ENCODE measurements at regions not wholly inside any gene's neighbourhood (a gene's known extent, or its start where the extent isn't known, plus 50 kb on each side); places are given as distances from the start of the nearest gene placed in this dataset.

DNA sequence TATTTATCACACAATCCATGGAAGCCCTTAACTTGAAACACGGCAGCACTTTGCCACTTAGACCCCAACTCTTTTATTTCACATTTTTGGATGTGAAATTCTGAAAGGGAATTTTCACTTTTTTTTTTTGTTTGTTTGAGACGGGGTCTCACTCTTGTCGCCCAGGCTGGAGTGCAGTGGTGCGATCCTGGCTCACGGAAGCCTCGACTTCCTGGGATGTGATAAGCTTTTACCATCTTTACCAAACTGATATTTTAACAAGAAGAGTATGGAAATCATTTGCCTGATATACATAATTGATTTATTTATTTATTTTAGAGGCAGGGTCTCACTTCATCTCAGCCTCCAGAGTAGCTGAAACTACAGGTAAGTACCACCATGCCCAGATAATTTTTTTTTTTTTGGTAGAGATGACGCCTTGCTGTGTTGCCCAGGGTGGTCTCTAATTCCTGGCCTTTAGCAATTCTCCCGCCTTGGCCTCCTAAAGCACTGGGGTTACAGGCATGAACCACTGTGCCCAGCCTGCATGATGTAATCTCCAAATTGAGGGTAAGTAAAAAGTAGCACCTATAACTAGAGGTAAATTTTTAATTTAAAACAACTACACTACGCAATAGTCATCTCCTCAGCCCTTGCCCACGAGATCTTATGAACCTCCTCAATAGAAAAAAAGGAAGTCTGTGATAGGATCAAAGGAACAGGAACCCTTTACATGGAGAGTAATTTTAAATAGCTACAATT lies 180.7 kb upstream of the KLF14 start:
- Histone ChIP-seq H3K27me3 (ENCODE audit: control insufficient read depth, insufficient read depth, low read length) (no peaks in the 10 kb centered on the region), H3K4me3 (ENCODE audit: low read depth, low read length) (no peak overlapping the region), H3K36me3 (ENCODE audit: control insufficient read depth, insufficient read depth, low read length) (no peaks in the 10 kb centered on the region)
- DNase-seq (ENCODE audit: low read depth): no peak
- TF ChIP-seq, protein P1, sequence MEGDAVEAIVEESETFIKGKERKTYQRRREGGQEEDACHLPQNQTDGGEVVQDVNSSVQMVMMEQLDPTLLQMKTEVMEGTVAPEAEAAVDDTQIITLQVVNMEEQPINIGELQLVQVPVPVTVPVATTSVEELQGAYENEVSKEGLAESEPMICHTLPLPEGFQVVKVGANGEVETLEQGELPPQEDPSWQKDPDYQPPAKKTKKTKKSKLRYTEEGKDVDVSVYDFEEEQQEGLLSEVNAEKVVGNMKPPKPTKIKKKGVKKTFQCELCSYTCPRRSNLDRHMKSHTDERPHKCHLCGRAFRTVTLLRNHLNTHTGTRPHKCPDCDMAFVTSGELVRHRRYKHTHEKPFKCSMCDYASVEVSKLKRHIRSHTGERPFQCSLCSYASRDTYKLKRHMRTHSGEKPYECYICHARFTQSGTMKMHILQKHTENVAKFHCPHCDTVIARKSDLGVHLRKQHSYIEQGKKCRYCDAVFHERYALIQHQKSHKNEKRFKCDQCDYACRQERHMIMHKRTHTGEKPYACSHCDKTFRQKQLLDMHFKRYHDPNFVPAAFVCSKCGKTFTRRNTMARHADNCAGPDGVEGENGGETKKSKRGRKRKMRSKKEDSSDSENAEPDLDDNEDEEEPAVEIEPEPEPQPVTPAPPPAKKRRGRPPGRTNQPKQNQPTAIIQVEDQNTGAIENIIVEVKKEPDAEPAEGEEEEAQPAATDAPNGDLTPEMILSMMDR (IDR thresholded peaks at IDR 0.05; ENCODE audit: insufficient read depth, low read length, poor library complexity, severe bottlenecking): no peak

DNA sequence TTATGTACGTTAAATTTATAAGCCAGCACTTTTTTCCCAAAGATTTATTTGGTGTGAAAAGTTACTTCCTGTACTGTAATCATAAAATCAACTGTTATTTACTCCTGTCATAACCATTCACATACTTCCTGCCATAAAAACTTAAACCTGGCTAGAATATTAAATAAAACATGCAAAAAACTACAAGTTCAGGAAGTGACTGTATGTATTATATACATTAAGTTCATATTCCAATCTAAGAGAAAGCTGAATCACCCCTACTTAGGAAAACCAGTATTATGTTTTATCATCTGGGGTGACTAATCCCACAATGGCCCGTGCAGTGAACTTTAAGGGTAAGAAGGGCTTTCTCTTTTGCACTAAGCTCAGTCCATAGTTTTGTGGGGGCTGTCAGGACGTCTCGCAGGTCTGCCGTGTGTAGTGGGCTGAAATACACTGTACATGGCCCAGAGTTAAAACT lies 183.7 kb upstream of the KLF14 start:
- H3K36me3 ChIP-seq (ENCODE audit: control insufficient read depth, insufficient read depth, low read length): no peaks in the 10 kb centered on the region
- no peak overlapping the region for H3K4me3 ChIP-seq (ENCODE audit: low read depth, low read length)
- H3K27me3 ChIP-seq (ENCODE audit: control insufficient read depth, insufficient read depth, low read length): no peaks in the 10 kb centered on the region
- no peak for DNase-seq (ENCODE audit: low read depth)
- TF ChIP-seq, protein P1 (IDR thresholded peaks at IDR 0.05; ENCODE audit: insufficient read depth, low read length, poor library complexity, severe bottlenecking): no peak

DNA sequence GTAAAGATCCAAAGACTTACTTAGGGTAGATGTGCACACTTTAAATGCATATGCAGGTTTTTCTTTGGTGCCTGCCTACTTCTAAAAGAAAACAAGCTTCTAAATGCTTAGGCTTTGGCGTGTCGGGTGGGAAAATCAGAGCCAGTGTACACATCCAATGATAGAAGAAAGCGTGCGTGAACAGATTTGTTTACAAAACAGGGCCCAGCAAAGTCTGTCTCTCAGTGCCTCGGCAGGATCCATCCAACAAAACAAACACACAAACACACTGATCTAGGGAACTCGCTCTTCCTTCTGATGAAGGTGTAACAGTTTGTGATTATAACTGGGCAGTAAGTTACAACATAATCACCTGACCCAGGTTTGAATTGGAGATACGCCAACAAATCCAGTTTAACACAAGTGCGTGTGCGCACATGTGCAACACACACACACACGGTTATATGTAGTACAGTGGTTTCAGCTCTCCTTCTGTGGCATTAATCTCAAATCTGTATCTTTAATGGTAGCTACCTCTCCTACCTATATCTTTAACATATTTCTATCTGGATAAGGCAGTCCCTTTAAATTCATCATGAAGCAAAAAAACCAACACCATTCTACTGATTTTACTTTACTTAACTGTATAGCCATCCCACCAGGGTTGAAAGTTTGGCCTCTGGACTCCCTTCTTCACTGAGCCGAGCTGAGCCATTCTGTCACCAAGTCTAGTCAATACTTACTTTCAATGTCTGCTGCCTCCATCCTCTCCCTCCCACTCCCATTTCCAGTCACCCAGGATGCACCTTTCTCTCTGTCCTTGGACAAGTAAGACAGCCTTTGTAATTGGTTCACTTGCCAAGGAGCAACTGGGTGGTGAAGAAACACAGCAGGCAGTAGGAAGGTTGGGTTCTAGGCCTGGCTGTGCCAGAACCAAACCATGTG lies 184.4 kb upstream of the KLF14 start:
- no peak overlapping the region for H3K4me3 ChIP-seq (ENCODE audit: low read depth, low read length)
- TF ChIP-seq, protein P1 (IDR thresholded peaks at IDR 0.05; ENCODE audit: insufficient read depth, low read length, poor library complexity, severe bottlenecking): no peak
- no peak for DNase-seq (ENCODE audit: low read depth)
- H3K36me3 ChIP-seq (ENCODE audit: control insufficient read depth, insufficient read depth, low read length): no peaks in the 10 kb centered on the region
- no peaks in the 10 kb centered on the region for H3K27me3 ChIP-seq (ENCODE audit: control insufficient read depth, insufficient read depth, low read length)

DNA sequence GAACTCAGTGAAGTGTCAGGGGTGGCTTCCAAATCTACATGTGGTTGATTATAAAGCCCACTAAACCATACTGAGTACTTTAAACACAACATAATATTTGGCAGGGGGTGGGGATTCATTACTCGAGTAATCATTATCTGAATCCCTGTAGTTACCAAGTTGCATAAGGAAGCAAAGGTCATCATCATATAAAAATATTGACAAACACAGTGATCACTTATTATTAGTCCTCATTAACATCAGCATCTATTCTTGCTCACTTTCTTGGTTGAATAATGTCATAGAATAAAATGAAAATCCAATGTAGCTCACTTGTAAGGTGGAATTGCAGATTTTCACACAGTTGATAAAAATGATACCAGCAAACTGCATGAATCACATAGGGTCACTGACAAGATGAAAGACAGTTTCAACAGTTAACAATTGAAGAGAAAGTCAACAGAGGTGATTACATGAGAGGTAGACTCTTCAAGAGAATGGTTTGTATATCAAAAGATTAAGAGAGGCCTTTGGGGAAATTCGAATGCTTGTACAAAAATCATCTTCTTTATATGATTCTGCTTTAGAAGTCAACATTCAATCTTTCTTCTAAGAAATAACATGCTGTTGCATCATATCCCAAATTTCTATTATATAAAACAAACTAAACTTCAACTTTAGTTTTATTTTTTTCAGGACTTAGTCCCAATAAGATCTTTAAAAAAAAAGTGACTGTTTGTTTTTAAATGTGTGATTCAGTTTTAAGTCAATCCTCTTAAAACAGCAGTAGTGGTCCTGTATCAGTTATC lies 185.5 kb upstream of the KLF14 start:
- TF ChIP-seq, protein P1 (IDR thresholded peaks at IDR 0.05; ENCODE audit: insufficient read depth, low read length, poor library complexity, severe bottlenecking): no peak
- Histone ChIP-seq H3K4me3 (ENCODE audit: low read depth, low read length) (no peak overlapping the region), H3K27me3 (ENCODE audit: control insufficient read depth, insufficient read depth, low read length) (no peaks in the 10 kb centered on the region), H3K36me3 (ENCODE audit: control insufficient read depth, insufficient read depth, low read length) (no peaks in the 10 kb centered on the region)
- no peak for DNase-seq (ENCODE audit: low read depth)

DNA sequence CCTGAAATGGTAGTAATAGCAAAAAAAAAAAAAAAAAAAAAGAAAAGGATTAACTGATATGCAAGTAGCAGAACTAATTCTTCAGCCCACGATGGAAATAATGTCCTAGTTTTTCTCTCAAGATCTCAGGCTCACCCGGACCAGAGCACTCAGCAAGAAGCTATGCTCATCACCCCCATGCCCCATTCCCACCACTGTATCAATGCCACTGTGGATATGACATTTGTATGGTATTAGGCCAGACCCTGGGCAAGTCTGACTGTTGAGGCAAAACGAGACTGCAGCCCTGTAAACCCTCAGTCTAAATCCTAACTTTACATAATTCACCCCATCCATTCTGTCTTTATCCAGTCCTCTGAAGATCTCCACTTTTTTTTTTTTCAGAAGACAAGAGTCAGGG lies 186.1 kb upstream of the KLF14 start:
- no peaks in the 10 kb centered on the region for H3K27me3 ChIP-seq (ENCODE audit: control insufficient read depth, insufficient read depth, low read length)
- no peak overlapping the region for H3K4me3 ChIP-seq (ENCODE audit: low read depth, low read length)
- TF ChIP-seq, protein P1 (IDR thresholded peaks at IDR 0.05; ENCODE audit: insufficient read depth, low read length, poor library complexity, severe bottlenecking): no peak
- no peak for DNase-seq (ENCODE audit: low read depth)
- no peaks in the 10 kb centered on the region for H3K36me3 ChIP-seq (ENCODE audit: control insufficient read depth, insufficient read depth, low read length)

All from kidney epithelial cell (primary cell).